Right lobe of liver (tissue), 6 donors: ENCODE measurements at regions not wholly inside any gene's neighbourhood (a gene's known extent, or its start where the extent isn't known, plus 50 kb on each side); places are given as distances from the start of the nearest gene placed in this dataset.

Experiments
- ATAC-seq, 4 donors: fragments of 200-7000 bp; cut with Tn5 transposase; one replicate each; pipeline ENCODE4 v1.9.1; 2020; ENCODE audit warnings: mild to moderate bottlenecking in 4 of 4, moderate library complexity in 4 of 4
- DNase-seq, 3 donors: peaks; one replicate each; pipeline ENCODE4 v3.0.0-alpha.2; 2020
- H3K27ac ChIP-seq, 3 donors: fragments of 200-600 bp; one replicate each; pipeline ENCODE4 v1.8.0; 2022
- H3K27me3 ChIP-seq, 2 donors: fragments of 200-600 bp; one replicate each; pipeline ENCODE4 v1.8.0; 2022
- H3K36me3 ChIP-seq, 4 donors: fragments of 200-600 bp; sonication (generic) in 1 of 4; one replicate each; pipeline versions ENCODE4 v1.5.1 to v1.8.0; 2017 to 2022; ENCODE audit warnings: control low read depth in 1 of 4
- H3K4me1 ChIP-seq, 4 donors: fragments of 200-600 bp; sonication (generic) in 1 of 4; one replicate each; pipeline versions ENCODE4 v1.5.1 to v1.8.0; 2017 to 2022; ENCODE audit warnings: control low read depth in 1 of 4
- H3K4me3 ChIP-seq, 3 donors: fragments of 200-600 bp; one replicate each; pipeline ENCODE4 v1.8.0; 2022
- H3K9me3 ChIP-seq, 4 donors: fragments of 200-600 bp; sonication (generic) in 1 of 4; one replicate each; pipeline versions ENCODE4 v1.5.1 to v1.8.0; 2017 to 2022; ENCODE audit warnings: control low read depth in 1 of 4
- CTCF ChIP-seq, 4 donors: fragments of 200-600 bp in 3 of 4; fragments of 450-650 bp in 1 of 4; IDR thresholded peaks; one replicate each; pipeline versions ENCODE4 v1.5.1 to v1.8.0; 2016 to 2022; ENCODE audit warnings: antibody characterized with exemption in 4 of 4, mild to moderate bottlenecking in 2 of 4
- POLR2A ChIP-seq: fragments of 450-650 bp; IDR thresholded peaks from one replicate; pipeline ENCODE4 v1.6.1; 2017; ENCODE audit warnings: antibody characterized with exemption, mild to moderate bottlenecking
- WGBS: methylation state at CpG from one replicate; pipeline ENCODE4 v1.1.6; 2018; ENCODE audit warnings: low coverage, low lambda C conversion rate; ENCODE audit not compliant: insufficient coverage; ENCODE audit errors: missing lambda C conversion rate; 5-methylcytosine and 5-hydroxymethylcytosine counted together
- intact Hi-C, 2 donors: fragments of 100-400 bp; cut with DNase I; formaldehyde crosslinking; loops; one replicate each; pipeline versions ENCODE4 v1.11.2 to v1.14.1; 2022
- donor health status: DM: no; HTN: yes; CAD: no.
- donor health status: DM: no; HTN: no; CAD: no.
- donor health status: DM: no; HTN: no; CAD: no.
- donor health status: DM: no; HTN: yes; CAD: no.
- donor health status: DM: no; HTN: yes; CAD: no.

GRCh38 chr2:236940916-236941520 is 144.7 kb upstream of the COPS8 start:
- TF ChIP-seq CTCF (IDR thresholded peaks at IDR 0.05) (no peak), POLR2A (no peak)
- H3K36me3 ChIP-seq, result no peaks in the 10 kb centered on the region
- WGBS, result 54% methylated on average over 7 of the region's 7 CpGs
- H3K27ac ChIP-seq, result no peak overlapping the region
- no peaks in the 10 kb centered on the region for H3K9me3 ChIP-seq
- peak in 3 of 4 donors; percentile 31 to 50 (median 33) for ATAC-seq
- H3K27me3 ChIP-seq, result no peaks in the 10 kb centered on the region
- H3K4me3 ChIP-seq, result no peak overlapping the region
- peak in 1 of 3 donors; percentile 38 for DNase-seq
- intact Hi-C loops, result no loop called here
- no peaks in the 10 kb centered on the region for H3K4me1 ChIP-seq

- intact Hi-C loops, result no loop called here
- TF ChIP-seq CTCF (IDR thresholded peaks at IDR 0.05) (no peak), POLR2A (no peak)
- no peak for DNase-seq
- Histone ChIP-seq H3K27ac (no peak overlapping the region), H3K27me3 (no peaks in the 10 kb centered on the region), H3K36me3 (no peaks in the 10 kb centered on the region), H3K4me1 (no peaks in the 10 kb centered on the region), H3K9me3 (no peaks in the 10 kb centered on the region), H3K4me3 (no peak overlapping the region)
- WGBS, result 47% methylated on average over 4 of the region's 4 CpGs
- ATAC-seq, result peak in 3 of 4 donors; percentile 12 to 58 (median 21)
Observed at GRCh38 chr2:236941551-236941950, 144.1 kb upstream of the COPS8 start.

- no peaks in the 10 kb centered on the region for H3K4me1 ChIP-seq
- H3K9me3 ChIP-seq, result no peaks in the 10 kb centered on the region
- TF ChIP-seq CTCF (IDR thresholded peaks at IDR 0.05), result no peak
- no peak for TF ChIP-seq POLR2A
- H3K36me3 ChIP-seq, result no peaks in the 10 kb centered on the region
- ATAC-seq, result no peak
- no peak overlapping the region for H3K4me3 ChIP-seq
- DNase-seq, result no peak
- H3K27ac ChIP-seq, result no peak overlapping the region
- intact Hi-C loops, result no loop called here
- no peaks in the 10 kb centered on the region for H3K27me3 ChIP-seq
- WGBS, result 55% methylated on average over 4 of the region's 4 CpGs
Observed at GRCh38 chr2:236942554-236942953, 143.1 kb upstream of the COPS8 start.

GRCh38 chr2:236943068-236943467 is 142.6 kb upstream of the COPS8 start:
- Histone ChIP-seq H3K9me3 (no peaks in the 10 kb centered on the region), H3K27ac (no peak overlapping the region), H3K4me1 (no peaks in the 10 kb centered on the region), H3K27me3 (no peaks in the 10 kb centered on the region), H3K4me3 (no peak overlapping the region), H3K36me3 (no peaks in the 10 kb centered on the region)
- intact Hi-C loops, result no loop called here
- TF ChIP-seq CTCF (IDR thresholded peaks at IDR 0.05), result no peak
- no peak for TF ChIP-seq POLR2A
- ATAC-seq (no peak), DNase-seq (no peak)
- WGBS, result 76% methylated on average over 6 of the region's 6 CpGs
